ENCODE measurements at regions not wholly inside any gene's neighbourhood (a gene's known extent, or its start where the extent isn't known, plus 50 kb on each side); places are given as distances from the start of the nearest gene placed in this dataset.

GRCh38 chr3:28940994-28941393 is 339.9 kb upstream of the RBMS3 start:
- Histone ChIP-seq H3K4me3 (ENCODE audit: low read length) (no peak overlapping the region), H3K27me3 (ENCODE audit: control insufficient read depth, insufficient read depth, low read length) (no peaks in the 10 kb centered on the region), H3K9me3 (ENCODE audit: control insufficient read depth, insufficient read depth, low read length) (no peaks in the 10 kb centered on the region), H3K36me3 (ENCODE audit: control insufficient read depth, insufficient read depth, low read length) (no peaks in the 10 kb centered on the region), H3K4me1 (ENCODE audit: control insufficient read depth, insufficient read depth, low read length) (no peaks in the 10 kb centered on the region), H3K27ac (ENCODE audit: low read length) (no peak overlapping the region)
- Mint-ChIP-seq H3K4me3 (no peak overlapping the region), H3K36me3 (no peaks in the 10 kb centered on the region), H3K27ac (no peak overlapping the region), H3K27me3 (ENCODE audit: low read depth in 2 of 2) (no peaks in the 10 kb centered on the region), H3K4me1 (no peaks in the 10 kb centered on the region), H3K9me3 (peaks cover 2 to 6% of the 10 kb centered on the region in 2 donors)
- TF ChIP-seq CTCF (IDR thresholded peaks at IDR 0.05): no peak
- WGBS (ENCODE audit: insufficient coverage): 100% methylated on average over 1 of the region's 1 CpG
- DNase-seq (no peak), ATAC-seq (no peak)
- intact Hi-C loops (cut with micrococcal nuclease): no loop called here

- Mint-ChIP-seq H3K36me3 (no peaks in the 10 kb centered on the region), H3K4me1 (no peaks in the 10 kb centered on the region), H3K4me3 (no peak overlapping the region), H3K27ac (no peak overlapping the region), H3K27me3 (ENCODE audit: low read depth in 2 of 2) (no peaks in the 10 kb centered on the region), H3K9me3 (peaks cover 4 to 6% of the 10 kb centered on the region in 2 donors)
- Histone ChIP-seq H3K36me3 (ENCODE audit: control insufficient read depth, insufficient read depth, low read length) (no peaks in the 10 kb centered on the region), H3K27ac (ENCODE audit: low read length) (no peak overlapping the region), H3K4me3 (ENCODE audit: low read length) (no peak overlapping the region), H3K4me1 (ENCODE audit: control insufficient read depth, insufficient read depth, low read length) (no peaks in the 10 kb centered on the region), H3K9me3 (ENCODE audit: control insufficient read depth, insufficient read depth, low read length) (no peaks in the 10 kb centered on the region), H3K27me3 (ENCODE audit: control insufficient read depth, insufficient read depth, low read length) (no peaks in the 10 kb centered on the region)
- TF ChIP-seq CTCF (IDR thresholded peaks at IDR 0.05): no peak
- intact Hi-C loops (cut with micrococcal nuclease): no loop called here
- ATAC-seq: no peak
- no peak for DNase-seq
- 75% methylated on average over 1 of the region's 2 CpGs for WGBS (ENCODE audit: insufficient coverage)
Measured at GRCh38 chr3:28947061-28947460, 333.8 kb upstream of the RBMS3 start.

- Mint-ChIP-seq H3K4me1 (no peaks in the 10 kb centered on the region), H3K9me3 (peaks cover 4 to 6% of the 10 kb centered on the region in 2 donors), H3K27ac (no peak overlapping the region), H3K36me3 (no peaks in the 10 kb centered on the region), H3K27me3 (ENCODE audit: low read depth in 2 of 2) (no peaks in the 10 kb centered on the region), H3K4me3 (no peak overlapping the region)
- Histone ChIP-seq H3K4me1 (ENCODE audit: control insufficient read depth, insufficient read depth, low read length) (no peaks in the 10 kb centered on the region), H3K9me3 (ENCODE audit: control insufficient read depth, insufficient read depth, low read length) (no peaks in the 10 kb centered on the region), H3K4me3 (ENCODE audit: low read length) (no peak overlapping the region), H3K27me3 (ENCODE audit: control insufficient read depth, insufficient read depth, low read length) (no peaks in the 10 kb centered on the region), H3K36me3 (ENCODE audit: control insufficient read depth, insufficient read depth, low read length) (no peaks in the 10 kb centered on the region), H3K27ac (ENCODE audit: low read length) (no peak overlapping the region)
- TF ChIP-seq CTCF (IDR thresholded peaks at IDR 0.05): no peak
- ATAC-seq (no peak), DNase-seq (no peak)
- intact Hi-C loops (cut with micrococcal nuclease): no loop called here
- WGBS (ENCODE audit: insufficient coverage): 83% methylated on average over 1 of the region's 2 CpGs
Measured at GRCh38 chr3:28947751-28948150, 333.1 kb upstream of the RBMS3 start.

GRCh38 chr3:28948685-28949084 is 332.2 kb upstream of the RBMS3 start:
- Mint-ChIP-seq H3K36me3 (no peaks in the 10 kb centered on the region), H3K27ac (no peak overlapping the region), H3K4me1 (no peaks in the 10 kb centered on the region), H3K9me3 (peaks cover 4 to 7% of the 10 kb centered on the region in 2 donors), H3K4me3 (no peak overlapping the region), H3K27me3 (ENCODE audit: low read depth in 2 of 2) (no peaks in the 10 kb centered on the region)
- no peak overlapping the region for H3K4me3 ChIP-seq (ENCODE audit: low read length)
- TF ChIP-seq CTCF (IDR thresholded peaks at IDR 0.05): no peak
- ATAC-seq (no peak), DNase-seq (no peak)
- no peaks in the 10 kb centered on the region for H3K27me3 ChIP-seq (ENCODE audit: control insufficient read depth, insufficient read depth, low read length)
- H3K36me3 ChIP-seq (ENCODE audit: control insufficient read depth, insufficient read depth, low read length): no peaks in the 10 kb centered on the region
- no peak overlapping the region for H3K27ac ChIP-seq (ENCODE audit: low read length)
- H3K4me1 ChIP-seq (ENCODE audit: control insufficient read depth, insufficient read depth, low read length): no peaks in the 10 kb centered on the region
- intact Hi-C loops (cut with micrococcal nuclease): no loop called here
- no peaks in the 10 kb centered on the region for H3K9me3 ChIP-seq (ENCODE audit: control insufficient read depth, insufficient read depth, low read length)
